Heart left ventricle (tissue), 13 donors: ENCODE measurements at regions not wholly inside any gene's neighbourhood (a gene's known extent, or its start where the extent isn't known, plus 50 kb on each side); places are given as distances from the start of the nearest gene placed in this dataset.

ENCODE experiments used
- CTCF ChIP-seq, 12 donors: fragments of 200-600 bp; sonication (generic) in 4 of 12; IDR thresholded peaks; one replicate each; pipeline versions ENCODE4 v1.5.0 to v1.8.0; 2018 to 2022; ENCODE audit warnings: antibody characterized with exemption in 12 of 12, mild to moderate bottlenecking in 5 of 12
- POLR2A ChIP-seq, 2 donors: fragments of 450-650 bp; IDR thresholded peaks; one replicate each; pipeline ENCODE4 v1.6.1; 2017; ENCODE audit warnings: antibody characterized with exemption in 2 of 2, mild to moderate bottlenecking in 2 of 2, moderate library complexity in 2 of 2
- donor health status: ischemic (EF 13 %, LVEDD 7.1; RV severe dilation, severe dysfunction).
- donor health status: DM: no; HTN: yes; CAD: no.
- donor health status: DM: no; HTN: no; CAD: no.
- donor health status: ischemic (EF 25% LVEDD 6.9; RV normal size, moderate dysfunction).
- donor health status: ischemic (EF 25% LVEDD 5.7; RV mildly dilated, moderate dysfunction).
- donor health status: ischemic (EF 35%, LVEDD 5.7; RV mildly dilated, moderate dysfunction).
- donor health status: nonischemic (EF 11% LVEDD 7.7; RV severe dilation, severe dysfunction).
- donor health status: DM: yes; HTN: yes; CAD: no.
- donor health status: PGD.
- donor health status: ischemic (EF 29% LVEDD 5.4; RV normal size, mild dysfunction).
- donor health status: nonischemic (EF 23%, LVEDD 6.1; RV moderate dilation, normal function).

- TF ChIP-seq POLR2A (IDR thresholded peaks at IDR 0.05) (no peak), CTCF (IDR thresholded peaks at IDR 0.05) (no peak)
These were observed 304.7 kb upstream of the FOXQ1 start for GRCh38 chr6:1007159-1007558.
